Gastrocnemius medialis (tissue), 4 donors: ENCODE measurements at regions not wholly inside any gene's neighbourhood (a gene's known extent, or its start where the extent isn't known, plus 50 kb on each side); places are given as distances from the start of the nearest gene placed in this dataset.

Experiments used
- POLR2A ChIP-seq, 2 donors: fragments of 450-650 bp; IDR thresholded peaks; one replicate each; pipeline ENCODE4 v1.6.1; 2017; ENCODE audit warnings: antibody characterized with exemption in 2 of 2, mild to moderate bottlenecking in 2 of 2, moderate library complexity in 2 of 2
- TF ChIP-seq, protein P1 (sequence below), 5 experiments: fragments of 450-650 bp in 3 of 5; fragments of 200-600 bp in 2 of 5; sonication (generic) in 2 of 5; IDR thresholded peaks in 4 of 5; conservative IDR thresholded peaks in 1 of 5; 1 replicate in 4 of 5; 2 replicates in 1 of 5; pipeline ENCODE4 v1.5.1; 2016 to 2019; ENCODE audit warnings: antibody characterized with exemption in 5 of 5, mild to moderate bottlenecking in 3 of 5, moderate library complexity in 3 of 5

DNA sequence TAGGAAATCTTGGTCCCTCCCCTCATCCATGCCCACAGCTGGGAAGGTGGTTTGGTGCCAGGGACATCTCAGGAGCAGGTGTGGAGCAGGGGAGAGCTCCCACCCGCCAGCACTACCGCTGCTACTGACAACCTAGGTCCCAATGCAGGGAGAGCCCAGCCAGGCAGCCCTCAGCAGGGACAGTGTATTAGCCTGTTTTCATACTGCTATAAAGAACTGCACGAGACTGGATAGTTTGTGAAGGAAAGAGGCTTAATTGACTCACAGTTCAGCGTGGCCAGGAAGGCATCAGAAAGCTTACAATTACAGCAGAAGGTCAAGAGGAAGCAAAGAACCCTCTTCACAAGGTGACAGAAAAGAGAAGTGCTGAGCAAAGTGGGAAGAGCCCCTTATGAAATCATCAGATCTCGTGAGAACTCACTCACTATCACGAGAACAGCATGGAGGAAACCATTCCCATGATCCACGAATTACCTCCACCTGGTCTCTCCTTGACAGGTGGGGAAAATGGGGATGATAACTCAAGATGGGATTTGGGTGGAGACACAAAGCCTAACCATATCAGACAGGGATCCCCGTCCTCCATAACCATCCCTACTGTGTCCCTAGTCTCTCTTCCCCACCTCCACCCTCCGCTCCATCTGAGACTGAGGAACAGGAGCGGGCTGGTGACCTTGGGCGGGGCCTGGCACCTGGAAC lies 218.6 kb downstream of the TBC1D2B start:
- TF ChIP-seq, protein P1, sequence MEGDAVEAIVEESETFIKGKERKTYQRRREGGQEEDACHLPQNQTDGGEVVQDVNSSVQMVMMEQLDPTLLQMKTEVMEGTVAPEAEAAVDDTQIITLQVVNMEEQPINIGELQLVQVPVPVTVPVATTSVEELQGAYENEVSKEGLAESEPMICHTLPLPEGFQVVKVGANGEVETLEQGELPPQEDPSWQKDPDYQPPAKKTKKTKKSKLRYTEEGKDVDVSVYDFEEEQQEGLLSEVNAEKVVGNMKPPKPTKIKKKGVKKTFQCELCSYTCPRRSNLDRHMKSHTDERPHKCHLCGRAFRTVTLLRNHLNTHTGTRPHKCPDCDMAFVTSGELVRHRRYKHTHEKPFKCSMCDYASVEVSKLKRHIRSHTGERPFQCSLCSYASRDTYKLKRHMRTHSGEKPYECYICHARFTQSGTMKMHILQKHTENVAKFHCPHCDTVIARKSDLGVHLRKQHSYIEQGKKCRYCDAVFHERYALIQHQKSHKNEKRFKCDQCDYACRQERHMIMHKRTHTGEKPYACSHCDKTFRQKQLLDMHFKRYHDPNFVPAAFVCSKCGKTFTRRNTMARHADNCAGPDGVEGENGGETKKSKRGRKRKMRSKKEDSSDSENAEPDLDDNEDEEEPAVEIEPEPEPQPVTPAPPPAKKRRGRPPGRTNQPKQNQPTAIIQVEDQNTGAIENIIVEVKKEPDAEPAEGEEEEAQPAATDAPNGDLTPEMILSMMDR (IDR thresholded peaks at IDR 0.05 in 4 of 5, conservative IDR thresholded peaks at IDR 0.05 in 1 of 5), result no peak
- no peak for TF ChIP-seq POLR2A (IDR thresholded peaks at IDR 0.05)
